WTC11 (cell line): ENCODE measurements at regions not wholly inside any gene's neighbourhood (a gene's known extent, or its start where the extent isn't known, plus 50 kb on each side); places are given as distances from the start of the nearest gene placed in this dataset.

Source experiments
- ATAC-seq: fragments of 200-7000 bp; cut with Tn5 transposase; 2 replicates; pipeline ENCODE4 v1.10.0; 2021; ENCODE audit warnings: mild to moderate bottlenecking, moderate library complexity
- CTCF ChIA-PET: fragments of 300-600 bp; sonication (Branson Sonifier 250); formaldehyde crosslinking; loops from one replicate; lab custom pipeline; 2021; ENCODE audit warnings: antibody characterized with exemption; lab: Charles Lee
- POLR2A ChIA-PET: fragments of 350-600 bp; sonication (Branson Sonifier 250); formaldehyde crosslinking; loops from one replicate; lab custom pipeline; 2021; ENCODE audit warnings: antibody characterized with exemption; lab: Charles Lee
- DNase-seq: peaks from one replicate; pipeline ENCODE4 v3.0.0; 2021; ENCODE audit warnings: low spot score
- H3K27ac Mint-ChIP-seq: 2 replicates; pipeline ENCODE4 v1.8.0; 2021; ENCODE audit warnings: mixed read lengths
- H3K27me3 Mint-ChIP-seq: 2 replicates; pipeline ENCODE4 v1.8.0; 2021; ENCODE audit warnings: low read depth, mild to moderate bottlenecking, moderate library complexity, mixed read lengths
- H3K36me3 Mint-ChIP-seq: 2 replicates; pipeline ENCODE4 v1.8.0; 2021; ENCODE audit warnings: mixed read lengths
- H3K4me1 Mint-ChIP-seq: 2 replicates; pipeline ENCODE4 v1.8.0; 2022; ENCODE audit warnings: mixed read lengths
- H3K4me3 Mint-ChIP-seq: 2 replicates; pipeline ENCODE4 v1.8.0; 2021; ENCODE audit warnings: mild to moderate bottlenecking, moderate library complexity, mixed read lengths
- H3K9me3 Mint-ChIP-seq: 2 replicates; pipeline ENCODE4 v1.8.0; 2021; ENCODE audit warnings: mixed read lengths
- CBFB ChIP-seq: sonication (generic); formaldehyde crosslinking; IDR thresholded peaks from 2 replicates; pipeline ENCODE4 v1.8.1; 2022; ENCODE audit warnings: mild to moderate bottlenecking, low read depth, missing genetic modification reagents
- ELF4 ChIP-seq: sonication (generic); formaldehyde crosslinking; IDR thresholded peaks from 2 replicates; pipeline ENCODE4 v1.8.1; 2022; ENCODE audit warnings: low read depth, mild to moderate bottlenecking, moderate library complexity, missing genetic modification reagents
- HMGA2 ChIP-seq: fragments of 250-450 bp; sonication (Bioruptor Pico); IDR thresholded peaks from 2 replicates; pipeline ENCODE4 v1.4.0; 2021; ENCODE audit warnings: mild to moderate bottlenecking, moderate library complexity
- JUN ChIP-seq: sonication (generic); formaldehyde crosslinking; IDR thresholded peaks from 2 replicates; pipeline ENCODE4 v1.8.0; 2023; ENCODE audit warnings: mild to moderate bottlenecking, missing genetic modification reagents
- NFE2L1 ChIP-seq: sonication (generic); formaldehyde crosslinking; IDR thresholded peaks from 2 replicates; pipeline ENCODE4 v1.8.1; 2023; ENCODE audit warnings: missing genetic modification reagents
- NFYB ChIP-seq: sonication (generic); formaldehyde crosslinking; conservative IDR thresholded peaks from 2 replicates; pipeline ENCODE4 v1.8.0; 2022; ENCODE audit warnings: low read depth, missing genetic modification reagents
- NR2C2 ChIP-seq: sonication (generic); formaldehyde crosslinking; IDR thresholded peaks from 2 replicates; pipeline ENCODE4 v1.8.0; 2022; ENCODE audit warnings: mild to moderate bottlenecking, missing genetic modification reagents
- NR3C1 ChIP-seq: sonication (generic); formaldehyde crosslinking; conservative IDR thresholded peaks from 2 replicates; pipeline ENCODE4 v1.8.1; 2023; ENCODE audit warnings: low read depth, mild to moderate bottlenecking, missing genetic modification reagents
- PRRX2 ChIP-seq: fragments of 250-450 bp; sonication (Bioruptor Pico); IDR thresholded peaks from 2 replicates; pipeline ENCODE4 v1.8.0; 2021; ENCODE audit warnings: mild to moderate bottlenecking
- RELA ChIP-seq: sonication (generic); formaldehyde crosslinking; IDR thresholded peaks from 2 replicates; pipeline ENCODE4 v1.8.1; 2022; ENCODE audit warnings: missing genetic modification reagents, mild to moderate bottlenecking, borderline replicate concordance
- ZNF263 ChIP-seq: sonication (generic); formaldehyde crosslinking; IDR thresholded peaks from 2 replicates; pipeline ENCODE4 v1.8.1; 2022; ENCODE audit warnings: low read depth, mild to moderate bottlenecking, moderate library complexity, missing genetic modification reagents
- TF ChIP-seq, protein P1 (sequence below): sonication (generic); formaldehyde crosslinking; IDR thresholded peaks from 2 replicates; pipeline ENCODE4 v1.8.1; 2022; ENCODE audit warnings: low read depth, mild to moderate bottlenecking, moderate library complexity, missing genetic modification reagents, borderline replicate concordance
- TF ChIP-seq, protein P2 (sequence below): sonication (generic); formaldehyde crosslinking; IDR thresholded peaks from 2 replicates; pipeline ENCODE4 v1.8.1; 2023; ENCODE audit warnings: mild to moderate bottlenecking, moderate library complexity, missing genetic modification reagents
- TF ChIP-seq, protein P3 (sequence below): sonication (generic); formaldehyde crosslinking; IDR thresholded peaks from 2 replicates; pipeline ENCODE4 v1.8.1; 2022; ENCODE audit warnings: mild to moderate bottlenecking, moderate library complexity, missing genetic modification reagents
- TF ChIP-seq, protein P4 (sequence below): fragments of 250-450 bp; sonication (Bioruptor Pico); IDR thresholded peaks from 2 replicates; pipeline ENCODE4 v1.9.0; 2021; ENCODE audit warnings: moderate library complexity, mild to moderate bottlenecking, inconsistent platforms, borderline replicate concordance
- TF ChIP-seq, protein P5 (sequence below): fragments of 250-450 bp; sonication (Bioruptor Pico); conservative IDR thresholded peaks from 2 replicates; pipeline ENCODE4 v1.9.0; 2021; ENCODE audit warnings: mild to moderate bottlenecking
- TF ChIP-seq, protein P6 (sequence below): sonication (generic); formaldehyde crosslinking; IDR thresholded peaks from 2 replicates; pipeline ENCODE4 v1.8.1; 2023; ENCODE audit warnings: mild to moderate bottlenecking, missing genetic modification reagents

DNA sequence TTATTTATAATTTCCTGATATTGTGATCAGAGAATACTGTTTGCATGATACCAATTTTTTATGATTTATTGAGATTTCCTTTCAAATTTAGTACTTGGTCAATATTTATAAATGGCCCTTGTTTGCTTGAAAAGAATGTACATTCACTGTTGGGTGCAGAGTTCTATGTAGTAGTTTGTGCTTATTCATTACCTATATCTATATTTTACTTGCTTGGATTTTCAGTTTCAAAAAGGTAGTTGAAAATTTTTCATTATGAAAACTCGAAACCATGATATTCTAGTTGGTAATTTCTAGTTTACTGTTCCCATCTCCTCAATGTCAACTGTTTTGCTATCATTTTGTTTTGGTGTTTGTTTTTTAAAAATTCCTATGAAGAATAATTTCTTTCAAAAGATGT lies 155.7 kb downstream of the AASDHPPT start (continued):
- TF ChIP-seq, protein P1, sequence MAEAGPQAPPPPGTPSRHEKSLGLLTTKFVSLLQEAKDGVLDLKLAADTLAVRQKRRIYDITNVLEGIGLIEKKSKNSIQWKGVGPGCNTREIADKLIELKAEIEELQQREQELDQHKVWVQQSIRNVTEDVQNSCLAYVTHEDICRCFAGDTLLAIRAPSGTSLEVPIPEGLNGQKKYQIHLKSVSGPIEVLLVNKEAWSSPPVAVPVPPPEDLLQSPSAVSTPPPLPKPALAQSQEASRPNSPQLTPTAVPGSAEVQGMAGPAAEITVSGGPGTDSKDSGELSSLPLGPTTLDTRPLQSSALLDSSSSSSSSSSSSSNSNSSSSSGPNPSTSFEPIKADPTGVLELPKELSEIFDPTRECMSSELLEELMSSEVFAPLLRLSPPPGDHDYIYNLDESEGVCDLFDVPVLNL (CRISPR knock-in tag) = no peak

DNA sequence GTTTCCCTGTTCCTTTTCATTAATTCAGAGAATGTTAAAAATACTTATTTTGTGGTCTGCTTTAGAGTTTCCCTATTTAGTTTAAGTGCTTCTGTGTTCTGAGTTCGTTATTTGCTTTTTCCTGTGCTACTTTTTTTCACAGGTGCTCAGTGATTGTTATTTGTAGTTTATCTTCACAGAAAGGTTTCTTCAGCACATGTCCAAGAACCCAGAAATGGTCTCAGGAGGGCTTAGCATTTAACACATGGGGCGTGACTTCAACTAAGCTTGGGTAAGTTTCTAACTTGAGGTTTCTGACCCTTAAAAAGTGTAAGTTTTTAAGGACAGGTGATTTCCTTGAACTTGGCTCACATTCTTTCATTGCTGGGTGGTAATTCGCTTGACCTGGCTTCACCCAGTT lies 157.3 kb downstream of the AASDHPPT start:
- DNase-seq (no peak), ATAC-seq (no peak)
- Mint-ChIP-seq H3K36me3 (peaks cover 14% of the 10 kb centered on the region), H3K4me1 (no peaks in the 10 kb centered on the region), H3K4me3 (no peak overlapping the region), H3K27me3 (no peaks in the 10 kb centered on the region), H3K27ac (no peak overlapping the region), H3K9me3 (peaks cover 18% of the 10 kb centered on the region)
- TF ChIP-seq, protein P2, sequence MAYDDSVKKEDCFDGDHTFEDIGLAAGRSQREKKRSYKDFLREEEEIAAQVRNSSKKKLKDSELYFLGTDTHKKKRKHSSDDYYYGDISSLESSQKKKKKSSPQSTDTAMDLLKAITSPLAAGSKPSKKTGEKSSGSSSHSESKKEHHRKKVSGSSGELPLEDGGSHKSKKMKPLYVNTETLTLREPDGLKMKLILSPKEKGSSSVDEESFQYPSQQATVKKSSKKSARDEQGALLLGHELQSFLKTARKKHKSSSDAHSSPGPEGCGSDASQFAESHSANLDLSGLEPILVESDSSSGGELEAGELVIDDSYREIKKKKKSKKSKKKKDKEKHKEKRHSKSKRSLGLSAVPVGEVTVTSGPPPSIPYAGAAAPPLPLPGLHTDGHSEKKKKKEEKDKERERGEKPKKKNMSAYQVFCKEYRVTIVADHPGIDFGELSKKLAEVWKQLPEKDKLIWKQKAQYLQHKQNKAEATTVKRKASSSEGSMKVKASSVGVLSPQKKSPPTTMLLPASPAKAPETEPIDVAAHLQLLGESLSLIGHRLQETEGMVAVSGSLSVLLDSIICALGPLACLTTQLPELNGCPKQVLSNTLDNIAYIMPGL (CRISPR knock-in tag) = no peak
- TF ChIP-seq, protein P3, sequence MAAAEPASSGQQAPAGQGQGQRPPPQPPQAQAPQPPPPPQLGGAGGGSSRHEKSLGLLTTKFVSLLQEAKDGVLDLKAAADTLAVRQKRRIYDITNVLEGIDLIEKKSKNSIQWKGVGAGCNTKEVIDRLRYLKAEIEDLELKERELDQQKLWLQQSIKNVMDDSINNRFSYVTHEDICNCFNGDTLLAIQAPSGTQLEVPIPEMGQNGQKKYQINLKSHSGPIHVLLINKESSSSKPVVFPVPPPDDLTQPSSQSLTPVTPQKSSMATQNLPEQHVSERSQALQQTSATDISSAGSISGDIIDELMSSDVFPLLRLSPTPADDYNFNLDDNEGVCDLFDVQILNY (CRISPR knock-in tag) = no peak
- TF ChIP-seq NR2C2 (no peak), RELA (CRISPR knock-in tag) (no peak), HMGA2 (CRISPR knock-in tag) (no peak), ZNF263 (no peak), NFE2L1 (no peak), ELF4 (CRISPR knock-in tag) (no peak), JUN (CRISPR knock-in tag) (no peak), NR3C1 (CRISPR knock-in tag) (no peak)
- TF ChIP-seq, protein P1 (CRISPR knock-in tag) = no peak
- TF ChIP-seq, protein P4, sequence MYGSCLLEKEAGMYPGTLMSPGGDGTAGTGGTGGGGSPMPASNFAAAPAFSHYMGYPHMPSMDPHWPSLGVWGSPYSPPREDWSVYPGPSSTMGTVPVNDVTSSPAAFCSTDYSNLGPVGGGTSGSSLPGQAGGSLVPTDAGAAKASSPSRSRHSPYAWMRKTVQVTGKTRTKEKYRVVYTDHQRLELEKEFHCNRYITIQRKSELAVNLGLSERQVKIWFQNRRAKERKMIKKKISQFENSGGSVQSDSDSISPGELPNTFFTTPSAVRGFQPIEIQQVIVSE (CRISPR knock-in tag) = no peak
- TF ChIP-seq, protein P5, sequence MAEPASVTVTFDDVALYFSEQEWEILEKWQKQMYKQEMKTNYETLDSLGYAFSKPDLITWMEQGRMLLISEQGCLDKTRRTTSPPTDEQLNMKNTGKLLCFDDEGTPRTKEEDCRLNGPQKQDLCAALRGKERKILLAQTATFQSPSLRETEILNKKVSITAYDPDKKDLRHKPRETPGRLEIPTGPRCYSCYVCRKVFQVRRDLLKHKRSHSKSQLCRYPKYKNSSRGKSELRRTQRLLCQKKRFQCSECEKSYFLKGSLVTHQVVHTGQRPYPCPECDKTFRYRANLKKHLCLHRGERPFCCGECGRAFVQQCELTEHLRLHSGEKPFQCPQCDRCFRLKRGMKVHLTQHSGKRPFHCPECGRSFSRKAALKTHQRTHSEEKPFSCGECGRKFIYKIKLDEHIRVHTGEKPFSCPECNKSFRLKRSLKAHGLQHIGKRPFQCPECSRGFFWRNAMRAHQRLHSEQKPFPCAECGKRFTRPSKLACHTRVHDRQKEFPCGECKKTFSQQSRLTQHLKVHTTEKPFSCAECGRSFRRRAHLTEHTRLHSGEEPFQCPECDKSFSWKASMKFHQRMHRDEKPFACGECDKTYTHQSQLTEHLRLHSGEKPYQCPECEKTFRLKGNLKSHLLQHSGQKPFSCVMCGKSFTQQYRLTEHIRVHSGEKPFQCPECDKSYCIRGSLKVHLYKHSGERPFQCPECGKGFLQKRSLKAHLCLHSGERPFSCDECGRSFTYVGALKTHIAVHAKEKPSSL (CRISPR knock-in tag) = no peak
- TF ChIP-seq, protein P6, sequence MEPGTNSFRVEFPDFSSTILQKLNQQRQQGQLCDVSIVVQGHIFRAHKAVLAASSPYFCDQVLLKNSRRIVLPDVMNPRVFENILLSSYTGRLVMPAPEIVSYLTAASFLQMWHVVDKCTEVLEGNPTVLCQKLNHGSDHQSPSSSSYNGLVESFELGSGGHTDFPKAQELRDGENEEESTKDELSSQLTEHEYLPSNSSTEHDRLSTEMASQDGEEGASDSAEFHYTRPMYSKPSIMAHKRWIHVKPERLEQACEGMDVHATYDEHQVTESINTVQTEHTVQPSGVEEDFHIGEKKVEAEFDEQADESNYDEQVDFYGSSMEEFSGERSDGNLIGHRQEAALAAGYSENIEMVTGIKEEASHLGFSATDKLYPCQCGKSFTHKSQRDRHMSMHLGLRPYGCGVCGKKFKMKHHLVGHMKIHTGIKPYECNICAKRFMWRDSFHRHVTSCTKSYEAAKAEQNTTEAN (CRISPR knock-in tag) = no peak
- ChIA-PET CTCF (no interaction called here), POLR2A (no interaction called here)

DNA sequence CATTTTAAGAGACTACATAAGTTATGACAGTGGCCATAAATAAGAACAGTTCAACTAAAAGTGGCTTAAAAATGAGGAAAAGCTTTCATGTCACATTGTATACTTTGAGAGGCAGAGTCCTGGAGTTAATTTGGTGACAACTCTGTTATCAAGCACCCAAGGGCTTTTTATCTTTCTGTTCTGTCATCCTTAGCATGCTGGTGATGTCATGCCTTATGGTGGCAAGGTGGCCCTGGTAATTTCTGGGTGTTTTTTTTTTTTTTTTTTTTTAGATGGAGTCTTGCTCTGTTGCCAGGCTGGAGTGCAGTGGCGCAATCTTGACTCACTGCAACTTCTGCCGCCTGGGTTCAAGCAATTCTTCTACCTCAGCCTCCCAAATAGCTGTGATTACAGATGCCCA lies 158.8 kb downstream of the AASDHPPT start:
- Mint-ChIP-seq H3K27me3 (no peaks in the 10 kb centered on the region), H3K9me3 (peaks cover 3% of the 10 kb centered on the region; the same call in 1 of the 2 replicates)
- CTCF ChIA-PET = no interaction called here
- TF ChIP-seq NFYB (CRISPR knock-in tag) = no peak
- no peak for TF ChIP-seq CBFB (CRISPR knock-in tag)
- TF ChIP-seq PRRX2 (CRISPR knock-in tag) = no peak
- TF ChIP-seq, all 79 proteins: peak for 0
- Mint-ChIP-seq H3K4me3 (no peak overlapping the region), H3K36me3 (no peaks in the 10 kb centered on the region), H3K27ac (no peak overlapping the region), H3K4me1 (no peaks in the 10 kb centered on the region)
- ATAC-seq (no peak), DNase-seq (no peak)
- POLR2A ChIA-PET = interaction anchor here (0.7 kb wide), 1 partner anchor 1972 kb away, joined by 3 read pairs; no protein-coding TSS in a partner anchor
